Progenitor cell of endocrine pancreas (in vitro differentiated cells): ENCODE measurements at regions not wholly inside any gene's neighbourhood (a gene's known extent, or its start where the extent isn't known, plus 50 kb on each side); places are given as distances from the start of the nearest gene placed in this dataset.
"Not testable (repeated sequence)": the region's sequence is repeated elsewhere in the genome, so short reads cannot be mapped to it uniquely, and the experiment has no call there.

Experiments used
- DNase-seq: peaks from one replicate; pipeline ENCODE4 v3.0.0; 2021; ENCODE audit warnings: low spot score; ENCODE audit not compliant: unreplicated experiment
- H3K27ac Mint-ChIP-seq: 2 replicates; pipeline ENCODE4 v1.8.0; 2021; ENCODE audit warnings: mild to moderate bottlenecking, moderate library complexity, mixed read lengths
- H3K27me3 Mint-ChIP-seq: 2 replicates; pipeline ENCODE4 v1.8.0; 2021; ENCODE audit warnings: mixed read lengths
- H3K36me3 Mint-ChIP-seq: 2 replicates; pipeline ENCODE4 v1.8.0; 2022; ENCODE audit warnings: mixed read lengths; ENCODE audit not compliant: insufficient read depth
- H3K4me1 Mint-ChIP-seq: 2 replicates; pipeline ENCODE4 v1.8.0; 2021; ENCODE audit warnings: low read depth, mixed read lengths
- H3K4me3 Mint-ChIP-seq: 2 replicates; pipeline ENCODE4 v1.8.0; 2021; ENCODE audit warnings: low read depth, mild to moderate bottlenecking, moderate library complexity, mixed read lengths
- H3K9me3 Mint-ChIP-seq: 2 replicates; pipeline ENCODE4 v1.8.0; 2021; ENCODE audit warnings: low read depth, mixed read lengths
- CTCF ChIP-seq: fragments of 200-600 bp; sonication (generic); IDR thresholded peaks from one replicate; pipeline ENCODE4 v1.5.0; 2021; ENCODE audit warnings: antibody characterized with exemption, mild to moderate bottlenecking; ENCODE audit not compliant: unreplicated experiment

GRCh38 chr6:111943266-111943665, 70.0 kb upstream of the FYN start:
- Mint-ChIP-seq H3K9me3 (peaks cover 5% of the 10 kb centered on the region), H3K36me3 (peaks cover 1% of the 10 kb centered on the region), H3K27me3 (peaks cover 5% of the 10 kb centered on the region), H3K27ac (no peak overlapping the region), H3K4me1 (peaks cover 8% of the 10 kb centered on the region), H3K4me3 (no peak overlapping the region)
- no peak for DNase-seq
- no peak for TF ChIP-seq CTCF

- Mint-ChIP-seq H3K4me3 (no peak overlapping the region), H3K36me3 (peaks cover 1% of the 10 kb centered on the region)
Observed at GRCh38 chr6:111943726-111944125, 70.5 kb upstream of the FYN start.

DNA sequence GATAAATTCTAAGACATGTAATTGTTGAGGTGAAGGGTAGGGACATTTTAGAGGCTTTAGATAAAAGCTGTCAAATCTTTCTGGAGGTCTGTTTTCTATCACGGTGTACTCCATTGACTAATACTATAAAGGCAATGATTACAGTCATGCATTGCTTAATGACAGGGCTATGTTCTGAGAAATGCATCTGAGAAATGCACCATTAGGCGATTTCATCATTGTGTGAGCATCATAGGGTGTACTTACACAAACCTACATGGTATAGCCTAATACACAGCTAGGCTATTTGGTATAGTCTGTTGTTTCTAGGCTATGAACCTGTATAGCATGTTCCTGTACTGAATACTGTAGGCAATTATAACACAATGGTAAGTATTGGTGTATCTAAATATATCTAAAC, 71.3 kb upstream of the FYN start:
- no peak for DNase-seq
- peaks cover 8% of the 10 kb centered on the region for H3K4me1 Mint-ChIP-seq
- peaks cover 10% of the 10 kb centered on the region for H3K27me3 Mint-ChIP-seq
- H3K9me3 Mint-ChIP-seq: peaks cover 5% of the 10 kb centered on the region
- peaks cover 1% of the 10 kb centered on the region for H3K36me3 Mint-ChIP-seq
- no peak overlapping the region for H3K27ac Mint-ChIP-seq
- no peak for TF ChIP-seq CTCF
- no peak overlapping the region for H3K4me3 Mint-ChIP-seq

More at GRCh38 chr6:111943726-111944125, 70.5 kb upstream of the FYN start:
- no peak for DNase-seq
- Mint-ChIP-seq H3K27ac (no peak overlapping the region), H3K27me3 (peaks cover 8% of the 10 kb centered on the region), H3K9me3 (peaks cover 5% of the 10 kb centered on the region), H3K4me1 (peaks cover 8% of the 10 kb centered on the region)
- no peak for TF ChIP-seq CTCF

DNA sequence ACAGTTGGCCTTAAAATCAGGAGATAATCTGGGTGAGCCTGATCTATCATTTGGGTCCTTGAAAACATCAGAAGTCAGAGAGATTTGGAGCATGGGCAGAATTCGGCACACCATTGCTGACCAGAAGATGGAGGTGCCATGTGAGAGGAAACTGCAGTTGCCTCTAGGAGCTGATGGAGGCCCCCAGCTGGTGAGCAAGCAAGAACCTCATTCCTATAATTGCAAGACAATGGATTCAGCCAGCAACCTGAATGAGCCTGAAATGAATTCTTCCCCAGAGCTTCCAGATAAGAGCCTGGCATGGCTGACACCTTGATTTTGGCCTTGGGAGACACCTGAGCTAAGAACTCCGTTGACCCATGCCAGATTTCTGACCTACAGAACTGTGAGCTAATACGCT, 76.3 kb upstream of the FYN start:
- H3K27me3 Mint-ChIP-seq: peaks cover 25% of the 10 kb centered on the region
- DNase-seq: no peak
- H3K36me3 Mint-ChIP-seq: no peaks in the 10 kb centered on the region
- H3K27ac Mint-ChIP-seq: no peak overlapping the region
- no peaks in the 10 kb centered on the region for H3K9me3 Mint-ChIP-seq
- H3K4me3 Mint-ChIP-seq: no peak overlapping the region
- no peak for TF ChIP-seq CTCF
- H3K4me1 Mint-ChIP-seq: peaks cover 8% of the 10 kb centered on the region

DNA sequence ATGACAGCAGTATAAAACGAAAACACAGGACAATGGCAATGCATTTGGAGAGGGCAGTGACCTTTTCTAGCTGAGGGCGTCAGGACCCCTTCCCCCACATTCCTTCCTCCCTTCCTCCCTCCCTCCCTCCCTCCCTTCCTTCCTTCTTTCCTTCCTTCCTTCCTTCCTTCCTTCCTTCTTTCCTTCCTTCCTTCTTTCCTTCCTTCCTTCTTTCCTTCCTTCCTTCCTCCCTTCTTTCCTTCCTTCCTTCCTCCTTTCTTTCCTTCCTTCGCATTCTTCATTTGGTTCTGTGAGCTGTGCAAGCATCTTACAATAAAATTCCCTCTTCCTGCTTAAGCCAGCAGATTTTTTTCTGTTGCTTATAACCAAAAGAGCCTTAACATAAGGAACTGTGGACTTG, 76.7 kb upstream of the FYN start:
- not testable (repeated sequence) for H3K9me3 Mint-ChIP-seq, DNase-seq, H3K4me1 Mint-ChIP-seq, H3K36me3 Mint-ChIP-seq, H3K4me3 Mint-ChIP-seq
- H3K27ac Mint-ChIP-seq: peak overlapping the region; percentile 8
- peaks cover 25% of the 10 kb centered on the region for H3K27me3 Mint-ChIP-seq

DNA sequence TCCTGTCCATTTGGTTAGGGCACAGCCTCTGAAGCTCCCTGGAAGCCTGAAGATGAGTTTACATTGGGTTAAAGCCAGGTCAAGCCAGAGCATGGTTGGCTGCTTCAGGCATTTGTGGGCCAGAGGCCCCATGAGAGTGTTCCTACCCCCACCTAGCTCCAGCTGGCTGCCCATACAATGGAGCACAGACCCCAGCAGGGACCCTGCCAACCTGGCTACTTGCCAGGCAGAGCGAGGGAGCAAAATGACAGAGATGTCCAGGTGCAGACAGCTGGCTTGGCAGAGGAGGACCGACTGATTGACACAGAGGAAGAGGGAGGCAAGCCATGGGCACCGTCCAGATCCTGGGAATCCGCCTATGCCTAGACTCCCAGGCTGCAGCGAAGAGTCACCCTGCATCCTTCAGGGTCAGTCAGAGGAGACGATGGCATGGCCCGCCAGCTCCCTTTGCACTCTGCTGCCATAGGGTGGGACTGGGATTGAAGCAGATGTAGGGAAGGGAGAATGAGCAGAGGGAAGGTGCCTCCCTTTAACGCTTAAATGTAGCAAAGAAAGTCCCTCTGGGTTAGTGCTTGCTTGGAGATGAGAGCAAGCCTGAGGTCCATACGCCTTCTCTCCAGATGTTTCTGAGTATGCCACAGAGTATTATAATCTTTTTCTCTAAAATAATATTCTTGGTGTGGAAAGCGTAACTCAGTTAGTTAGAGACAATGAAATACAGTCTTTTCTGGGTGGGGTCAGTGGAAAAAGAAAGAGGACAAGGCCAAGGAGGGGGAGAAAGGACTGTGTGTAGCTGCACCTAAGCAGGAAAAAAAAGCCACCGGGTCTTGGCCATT, 77.6 kb upstream of the FYN start:
- Mint-ChIP-seq H3K4me3 (no peak overlapping the region), H3K36me3 (no peaks in the 10 kb centered on the region), H3K9me3 (no peaks in the 10 kb centered on the region), H3K4me1 (no peaks in the 10 kb centered on the region), H3K27me3 (peaks cover 25% of the 10 kb centered on the region), H3K27ac (no peak overlapping the region)
- no peak for DNase-seq
- no peak for TF ChIP-seq CTCF
